DOHH2 (cell line): ENCODE measurements at regions not wholly inside any gene's neighbourhood (a gene's known extent, or its start where the extent isn't known, plus 50 kb on each side); places are given as distances from the start of the nearest gene placed in this dataset.

Source experiments
- H3F3A ChIP-seq: fragments of 200-600 bp; sonication (generic), shearing (Covaris generic); 2 replicates; pipeline ENCODE4 v1.6.0; 2016; ENCODE audit warnings: antibody characterized with exemption, mild to moderate bottlenecking; ENCODE audit not compliant: control insufficient read depth, insufficient read depth
- H3K27ac ChIP-seq: fragments of 200-600 bp; sonication (generic); 2 replicates; pipeline ENCODE4 v1.5.1; 2014; ENCODE audit warnings: low read depth, mild to moderate bottlenecking, low read length, moderate library complexity
- H3K27me3 ChIP-seq: fragments of 200-600 bp; sonication (generic); 2 replicates; pipeline ENCODE4 v1.6.1; 2014; ENCODE audit warnings: mild to moderate bottlenecking, low read length, mixed read lengths; ENCODE audit not compliant: control insufficient read depth
- H3K36me3 ChIP-seq: fragments of 200-600 bp; sonication (generic); 2 replicates; pipeline ENCODE4 v1.6.1; 2014; ENCODE audit warnings: mild to moderate bottlenecking, low read length, moderate library complexity, mixed read lengths; ENCODE audit not compliant: control insufficient read depth
- H3K4me1 ChIP-seq: fragments of 200-600 bp; sonication (generic); 2 replicates; pipeline ENCODE4 v1.6.1; 2014; ENCODE audit warnings: mild to moderate bottlenecking, low read length, mixed read lengths; ENCODE audit not compliant: control insufficient read depth
- H3K4me2 ChIP-seq: fragments of 200-600 bp; sonication (generic); 2 replicates; pipeline ENCODE4 v1.6.0; 2014; ENCODE audit warnings: mild to moderate bottlenecking, low read length, moderate library complexity
- H3K4me3 ChIP-seq: fragments of 200-600 bp; sonication (generic); 2 replicates; pipeline ENCODE4 v1.5.1; 2014; ENCODE audit warnings: mild to moderate bottlenecking, low read length, mixed read lengths
- H3K79me2 ChIP-seq: fragments of 200-600 bp; sonication (generic); 2 replicates; pipeline ENCODE4 v1.6.1; 2014; ENCODE audit warnings: mild to moderate bottlenecking, low read length, mixed read lengths; ENCODE audit not compliant: control insufficient read depth
- H3K9me2 ChIP-seq: fragments of 200-600 bp; sonication (generic); replicated peaks from 2 replicates; pipeline ENCODE4 v1.6.1; 2014; ENCODE audit warnings: mild to moderate bottlenecking, low read length, mixed read lengths; ENCODE audit not compliant: control insufficient read depth
- H3K9me3 ChIP-seq: fragments of 200-600 bp; sonication (generic); 2 replicates; pipeline ENCODE4 v1.6.1; 2014; ENCODE audit warnings: antibody characterized with exemption, low read length, mixed read lengths; ENCODE audit not compliant: control insufficient read depth, insufficient read depth
- H4K20me1 ChIP-seq: fragments of 200-600 bp; sonication (generic); 2 replicates; pipeline ENCODE4 v1.6.0; 2014; ENCODE audit warnings: low read depth, mild to moderate bottlenecking, antibody characterized with exemption, low read length, moderate library complexity; ENCODE audit not compliant: control insufficient read depth, insufficient read depth
- CTCF ChIP-seq: fragments of 200-600 bp; sonication (generic); IDR thresholded peaks from one replicate; pipeline ENCODE4 v1.5.1; 2014; ENCODE audit warnings: antibody characterized with exemption, mild to moderate bottlenecking, low read depth, low read length; ENCODE audit not compliant: poor library complexity, severe bottlenecking
- EZH2phosphoT487 ChIP-seq: fragments of 200-600 bp; sonication (generic); IDR thresholded peaks from 2 replicates; pipeline ENCODE4 v1.6.1; 2017; ENCODE audit warnings: borderline replicate concordance, mild to moderate bottlenecking, antibody characterized with exemption, low read length, moderate library complexity, mixed read lengths

DNA sequence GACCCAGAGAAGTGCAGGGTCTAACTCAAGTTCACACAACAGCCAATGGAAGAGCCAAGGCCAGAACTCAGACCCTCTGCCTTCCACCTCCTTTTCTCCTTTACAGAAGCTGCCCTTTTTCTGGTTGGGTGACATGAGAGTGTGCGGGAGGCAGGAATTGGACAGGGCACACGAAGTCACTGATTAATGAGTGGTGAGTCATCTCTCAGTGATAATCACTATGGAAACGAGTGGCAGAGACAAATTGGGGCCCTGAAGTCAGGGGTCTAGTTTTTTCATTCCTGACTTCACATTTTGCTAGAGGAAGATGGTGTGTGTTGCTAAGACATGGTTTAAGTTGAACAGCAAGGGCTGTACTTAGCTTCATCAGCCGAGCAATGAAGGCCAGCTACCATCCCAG is 312.7 kb upstream of the CCL2 start:
- Histone ChIP-seq H3K79me2 (no peaks in the 10 kb centered on the region), H3K27me3 (no peaks in the 10 kb centered on the region), H3K4me1 (no peaks in the 10 kb centered on the region), H3K36me3 (no peaks in the 10 kb centered on the region), H3F3A (no peaks in the 10 kb centered on the region), H3K4me3 (no peak overlapping the region), H3K9me3 (no peaks in the 10 kb centered on the region), H3K9me2 (no peaks in the 10 kb centered on the region), H3K27ac (no peak overlapping the region), H3K4me2 (no peak overlapping the region), H4K20me1 (no peaks in the 10 kb centered on the region)
- no peak for TF ChIP-seq EZH2phosphoT487
- no peak for TF ChIP-seq CTCF

DNA sequence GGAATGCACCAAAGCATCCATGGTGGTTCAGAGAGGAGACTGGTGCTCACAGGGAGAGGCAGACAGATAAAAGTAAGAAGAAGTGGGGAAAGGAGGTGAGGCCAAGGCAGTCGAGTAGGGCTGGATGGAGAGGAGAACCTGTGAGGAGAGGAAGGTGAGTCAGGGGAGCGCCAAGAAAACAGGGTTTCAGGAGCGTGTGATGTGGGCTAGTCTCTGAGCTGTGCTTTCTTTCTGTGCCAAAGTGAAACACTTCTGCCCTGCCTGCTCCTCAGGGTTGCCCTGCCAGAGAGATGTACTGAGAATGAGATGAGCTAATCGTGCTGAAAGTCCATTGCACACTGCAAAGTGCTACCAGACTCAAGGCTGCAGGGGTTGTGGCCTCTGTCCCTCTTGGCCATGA is 310.7 kb upstream of the CCL2 start:
- no peaks in the 10 kb centered on the region for H3K27me3 ChIP-seq
- H3K4me3 ChIP-seq, result no peak overlapping the region
- H3K4me2 ChIP-seq, result no peak overlapping the region
- H3K4me1 ChIP-seq, result no peaks in the 10 kb centered on the region
- no peak for TF ChIP-seq EZH2phosphoT487
- no peak for TF ChIP-seq CTCF
- H3K79me2 ChIP-seq, result no peaks in the 10 kb centered on the region
- no peaks in the 10 kb centered on the region for H4K20me1 ChIP-seq
- no peaks in the 10 kb centered on the region for H3K9me2 ChIP-seq
- H3K36me3 ChIP-seq, result no peaks in the 10 kb centered on the region
- no peaks in the 10 kb centered on the region for H3K9me3 ChIP-seq
- H3F3A ChIP-seq, result no peaks in the 10 kb centered on the region
- H3K27ac ChIP-seq, result no peak overlapping the region

DNA sequence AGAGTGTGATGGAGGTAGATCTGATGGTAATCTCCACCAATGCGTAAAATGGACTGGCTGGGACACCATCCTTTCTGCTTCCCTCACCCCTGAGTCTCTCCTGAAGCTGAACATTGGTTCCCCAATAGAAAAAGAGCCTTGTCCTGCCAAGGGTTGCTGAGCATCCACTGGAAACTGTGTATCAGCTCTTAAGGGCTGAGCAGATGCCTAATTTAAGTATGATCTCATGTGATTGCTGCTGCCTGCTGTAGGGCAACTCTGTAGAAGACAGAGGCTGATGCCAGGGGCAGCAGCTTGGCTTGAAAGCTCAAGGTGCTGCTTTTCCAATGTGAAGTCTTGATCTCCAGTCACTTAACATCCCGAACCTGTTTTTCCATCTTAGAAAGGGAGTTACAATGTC is 310.3 kb upstream of the CCL2 start:
- Histone ChIP-seq H3K79me2 (no peaks in the 10 kb centered on the region), H3K27ac (no peak overlapping the region), H3F3A (no peaks in the 10 kb centered on the region), H3K9me3 (no peaks in the 10 kb centered on the region), H3K4me1 (no peaks in the 10 kb centered on the region), H3K4me3 (no peak overlapping the region), H3K9me2 (no peaks in the 10 kb centered on the region), H4K20me1 (no peaks in the 10 kb centered on the region), H3K4me2 (no peak overlapping the region), H3K36me3 (no peaks in the 10 kb centered on the region), H3K27me3 (no peaks in the 10 kb centered on the region)
- no peak for TF ChIP-seq CTCF
- TF ChIP-seq EZH2phosphoT487, result no peak
